Gastroesophageal sphincter (tissue), 4 donors: ENCODE measurements at regions not wholly inside any gene's neighbourhood (a gene's known extent, or its start where the extent isn't known, plus 50 kb on each side); places are given as distances from the start of the nearest gene placed in this dataset.

Experiments used
- ATAC-seq: fragments of 150-250 bp; one replicate; pipeline ENCODE4 v1.9.1; 2016; ENCODE audit warnings: mild to moderate bottlenecking, moderate library complexity
- H3K27ac ChIP-seq, 4 donors: fragments of 200-600 bp; sonication (generic) in 3 of 4; 1 replicate in 3 of 4; 2 replicates in 1 of 4; pipeline ENCODE4 v1.5.1; 2016 to 2019
- H3K27me3 ChIP-seq: fragments of 200-600 bp; sonication (generic); one replicate; pipeline ENCODE4 v1.5.1; 2019
- H3K36me3 ChIP-seq, 2 donors: fragments of 200-600 bp; sonication (generic); one replicate each; pipeline ENCODE4 v1.5.1; 2019; ENCODE audit warnings: control low read depth in 1 of 2
- H3K4me1 ChIP-seq, 3 donors: fragments of 200-600 bp; sonication (generic); 1 replicate in 2 of 3; 2 replicates in 1 of 3; pipeline ENCODE4 v1.5.1; 2016 to 2019; ENCODE audit warnings: control low read depth in 2 of 3
- H3K4me3 ChIP-seq, 2 donors: fragments of 200-600 bp; sonication (generic); one replicate each; pipeline ENCODE4 v1.5.1; 2019; ENCODE audit warnings: mild to moderate bottlenecking in 1 of 2, moderate library complexity in 1 of 2
- H3K9me3 ChIP-seq, 3 donors: fragments of 200-600 bp; sonication (generic); one replicate each; pipeline ENCODE4 v1.5.1; 2017 to 2019; ENCODE audit warnings: control low read depth in 2 of 3
- CTCF ChIP-seq, 4 experiments: fragments of 200-600 bp in 2 of 4; fragments of 450-650 bp in 2 of 4; sonication (generic) in 1 of 4; IDR thresholded peaks; one replicate each; pipeline ENCODE4 v1.5.1; 2017 to 2019; ENCODE audit warnings: antibody characterized with exemption in 4 of 4, mild to moderate bottlenecking in 2 of 4, moderate library complexity in 2 of 4
- EP300 ChIP-seq: sonication (generic); formaldehyde crosslinking; IDR thresholded peaks from one replicate; pipeline ENCODE4 v1.6.1; 2017; ENCODE audit warnings: antibody characterized with exemption, mild to moderate bottlenecking
- POLR2A ChIP-seq, 2 donors: fragments of 450-650 bp; IDR thresholded peaks; one replicate each; pipeline ENCODE4 v1.6.1; 2017; ENCODE audit warnings: antibody characterized with exemption in 2 of 2, mild to moderate bottlenecking in 2 of 2, moderate library complexity in 1 of 2
- POLR2AphosphoS5 ChIP-seq: sonication (generic); formaldehyde crosslinking; IDR thresholded peaks from one replicate; pipeline ENCODE4 v1.6.1; 2017; ENCODE audit warnings: antibody characterized with exemption
- WGBS, 2 donors: methylation state at CpG; one replicate each; pipeline ENCODE4 v1.1.5; 2018; ENCODE audit warnings: low coverage in 1 of 2; 5-methylcytosine and 5-hydroxymethylcytosine counted together
- small RNA-seq, 4 donors: library from RNA; depleted of rRNA; stranded (forward); fragments of <200 nt; gene quantifications; one replicate each; pipeline ENCODE3, GENCODE V24; 2016

GRCh38 chr3:105316331-105316730, 50.4 kb upstream of the ALCAM start:
- ATAC-seq, result no peak
- TF ChIP-seq POLR2AphosphoS5, result no peak
- no peak for TF ChIP-seq EP300
- no peak for TF ChIP-seq POLR2A (IDR thresholded peaks at IDR 0.05)
- TF ChIP-seq CTCF (IDR thresholded peaks at IDR 0.05), result no peak
- no peaks in the 10 kb centered on the region for H3K36me3 ChIP-seq
- no peak overlapping the region for H3K4me3 ChIP-seq
- no peaks in the 10 kb centered on the region for H3K9me3 ChIP-seq
- H3K27ac ChIP-seq, result no peak overlapping the region
- 90 to 94% methylated on average over 2 of the region's 2 CpGs for WGBS, 2 donors
- H3K4me1 ChIP-seq, result no peaks in the 10 kb centered on the region
- no peaks in the 10 kb centered on the region for H3K27me3 ChIP-seq

Small RNA genes lying in the stretch of these regions (small RNA-seq; reads per million reads assigned to genes)
- 0 reads per million in 4 donors for gene MIR548AB
- 0 reads per million in 4 donors for gene NDUFA4P2
- gene RNU1-43P, result 0 to 0.09 (median 0) reads per million in 4 donors
- gene RNU6-461P, result 0 reads per million in 4 donors
- gene TUBBP11, result 0 reads per million in 4 donors
